ENCODE measurements at regions not wholly inside any gene's neighbourhood (a gene's known extent, or its start where the extent isn't known, plus 50 kb on each side); places are given as distances from the start of the nearest gene placed in this dataset.

DNA sequence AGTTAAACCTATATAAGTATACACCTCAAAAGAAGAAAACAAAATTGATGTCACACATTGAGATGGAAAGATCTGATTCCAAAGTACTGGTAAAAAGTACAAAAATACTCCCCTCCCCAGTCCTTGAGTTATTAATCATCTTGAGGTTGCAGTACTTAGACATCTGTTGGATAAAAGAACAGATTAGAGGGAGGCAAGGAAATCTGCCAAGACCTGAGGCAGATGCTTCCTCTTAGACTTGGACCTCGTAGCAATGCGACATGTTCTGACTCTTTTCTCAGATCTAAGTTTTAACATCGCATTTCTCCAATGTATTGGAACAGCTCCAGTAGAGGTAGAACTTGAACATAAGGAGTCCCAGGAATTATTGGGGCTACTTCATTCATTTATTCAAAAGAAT lies 187.9 kb upstream of the GRIN2B start:
- no peak for DNase-seq
- Histone ChIP-seq H3K4me1 (no peaks in the 10 kb centered on the region), H3K9me3 (no peaks in the 10 kb centered on the region), H3K36me3 (no peaks in the 10 kb centered on the region), H3K27ac (no peak overlapping the region), H3K27me3 (no peaks in the 10 kb centered on the region), H3K4me3 (no peak overlapping the region)
- TF ChIP-seq CTCF (IDR thresholded peaks at IDR 0.05): no peak

GRCh38 chr12:14171106-14171505 lies 189.7 kb upstream of the GRIN2B start:
- no peak for TF ChIP-seq CTCF (IDR thresholded peaks at IDR 0.05)
- no peak for TF ChIP-seq POLR2A (IDR thresholded peaks at IDR 0.05)
- no peak overlapping the region for H3K27ac ChIP-seq
- DNase-seq: no peak
- no peak overlapping the region for H3K4me3 ChIP-seq
- H3K4me1 ChIP-seq: no peaks in the 10 kb centered on the region
- H3K36me3 ChIP-seq: no peaks in the 10 kb centered on the region
- H3K9me3 ChIP-seq: no peaks in the 10 kb centered on the region
- H3K27me3 ChIP-seq: no peaks in the 10 kb centered on the region

DNA sequence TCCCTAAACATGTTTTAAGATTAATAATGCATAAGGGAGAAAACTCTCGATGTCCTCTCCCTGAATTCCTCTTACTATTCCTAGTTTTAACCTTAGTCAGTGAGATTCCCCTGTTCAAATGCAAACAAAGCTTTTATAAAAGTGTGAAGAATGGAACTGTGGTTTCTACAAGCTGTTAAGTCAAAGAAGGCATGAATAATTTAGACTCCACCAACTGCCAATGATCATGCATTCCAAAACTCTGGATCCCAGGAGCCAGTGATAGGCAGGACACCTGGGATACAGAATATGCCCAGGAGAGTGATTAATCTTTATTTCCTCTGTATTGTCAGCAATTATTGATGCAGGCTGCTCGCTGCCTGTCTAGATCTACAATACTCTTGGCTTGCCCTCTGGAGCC lies 190.3 kb upstream of the ATF7IP start:
- DNase-seq: no peak
- Histone ChIP-seq H3K27ac (no peak overlapping the region), H3K9me3 (no peaks in the 10 kb centered on the region), H3K4me1 (no peaks in the 10 kb centered on the region), H3K4me3 (no peak overlapping the region), H3K36me3 (no peaks in the 10 kb centered on the region), H3K27me3 (no peaks in the 10 kb centered on the region)
- TF ChIP-seq CTCF (IDR thresholded peaks at IDR 0.05) (no peak), POLR2A (IDR thresholded peaks at IDR 0.05) (no peak)

- TF ChIP-seq POLR2A (IDR thresholded peaks at IDR 0.05): no peak
- peak in 5 of 6 experiments; percentile 31 to 80 (median 72) for TF ChIP-seq CTCF (IDR thresholded peaks at IDR 0.05)
- peak in 2 of 3 donors; percentile 29 to 62 for DNase-seq
- Histone ChIP-seq H3K27me3 (no peaks in the 10 kb centered on the region), H3K4me3 (no peak overlapping the region), H3K27ac (no peak overlapping the region), H3K36me3 (no peaks in the 10 kb centered on the region), H3K4me1 (no peaks in the 10 kb centered on the region), H3K9me3 (no peaks in the 10 kb centered on the region)
Observed at GRCh38 chr12:14185427-14186192, 179.9 kb upstream of the ATF7IP start.

- Histone ChIP-seq H3K27me3 (no peaks in the 10 kb centered on the region), H3K36me3 (no peaks in the 10 kb centered on the region), H3K4me1 (no peaks in the 10 kb centered on the region), H3K4me3 (no peak overlapping the region), H3K27ac (no peak overlapping the region), H3K9me3 (no peaks in the 10 kb centered on the region)
- TF ChIP-seq CTCF (IDR thresholded peaks at IDR 0.05): no peak
- no peak for TF ChIP-seq POLR2A (IDR thresholded peaks at IDR 0.05)
- no peak for DNase-seq
Observed at GRCh38 chr12:14186193-14186502, 179.3 kb upstream of the ATF7IP start.

DNA sequence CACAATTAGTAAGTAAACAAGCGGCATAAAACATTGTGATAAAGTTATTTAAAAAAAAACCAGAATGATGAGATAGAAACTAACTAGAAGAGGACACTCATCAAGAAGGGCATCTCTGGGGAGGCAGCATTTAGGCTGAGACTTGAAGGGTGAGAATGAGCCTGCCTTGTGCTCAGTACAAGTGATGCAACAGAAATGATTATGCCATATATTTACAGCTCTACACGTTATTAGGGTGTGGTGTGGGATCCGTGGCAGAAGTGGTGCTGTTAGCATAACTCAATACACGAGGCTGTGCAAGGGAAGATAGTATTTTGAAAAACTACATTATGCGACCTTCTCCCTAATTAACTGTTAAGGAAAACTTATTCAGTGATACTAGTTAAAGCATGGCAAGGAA lies 178.5 kb upstream of the ATF7IP start:
- no peak for DNase-seq
- Histone ChIP-seq H3K27me3 (no peaks in the 10 kb centered on the region), H3K4me3 (no peak overlapping the region), H3K4me1 (no peaks in the 10 kb centered on the region), H3K9me3 (no peaks in the 10 kb centered on the region), H3K36me3 (no peaks in the 10 kb centered on the region), H3K27ac (no peak overlapping the region)
- TF ChIP-seq CTCF (IDR thresholded peaks at IDR 0.05) (no peak), POLR2A (IDR thresholded peaks at IDR 0.05) (no peak)

Data from Peyer's patch (tissue), 4 donors.